KMS-11 (cell line): ENCODE measurements at regions not wholly inside any gene's neighbourhood (a gene's known extent, or its start where the extent isn't known, plus 50 kb on each side); places are given as distances from the start of the nearest gene placed in this dataset.

ENCODE experiments used
- H2AFZ ChIP-seq: fragments of 200-600 bp; sonication (generic); 2 replicates; pipeline ENCODE4 v1.6.1; 2016; ENCODE audit warnings: antibody characterized with exemption, mixed run types, low read depth
- H3K27ac ChIP-seq: fragments of 200-600 bp; sonication (generic); 2 replicates; pipeline ENCODE4 v1.6.1; 2016; ENCODE audit warnings: mild to moderate bottlenecking, mixed run types
- H3K27me3 ChIP-seq: fragments of 200-600 bp; sonication (generic); 2 replicates; pipeline ENCODE4 v1.6.1; 2017; ENCODE audit warnings: mild to moderate bottlenecking, low read depth, mixed run types, moderate library complexity; ENCODE audit not compliant: insufficient read depth
- H3K36me3 ChIP-seq: fragments of 200-600 bp; sonication (generic); 2 replicates; pipeline ENCODE4 v1.6.1; 2017; ENCODE audit warnings: mild to moderate bottlenecking, mixed run types; ENCODE audit not compliant: insufficient read depth
- H3K4me1 ChIP-seq: fragments of 200-600 bp; sonication (generic); 2 replicates; pipeline ENCODE4 v1.6.1; 2016; ENCODE audit warnings: mild to moderate bottlenecking, low read depth, mixed run types; ENCODE audit not compliant: poor library complexity, severe bottlenecking
- H3K4me2 ChIP-seq: fragments of 200-600 bp; sonication (generic); 2 replicates; pipeline ENCODE4 v1.7.0; 2016; ENCODE audit warnings: mild to moderate bottlenecking, mixed run types
- H3K4me3 ChIP-seq: fragments of 200-600 bp; sonication (generic); IDR thresholded peaks from 2 replicates; pipeline ENCODE4 v1.6.1; 2017; ENCODE audit warnings: low read depth, low read length, mixed read lengths; ENCODE audit not compliant: insufficient read depth
- H3K79me2 ChIP-seq: fragments of 200-600 bp; sonication (generic); 2 replicates; pipeline ENCODE4 v1.6.1; 2016; ENCODE audit warnings: low read depth, mixed run types; ENCODE audit not compliant: insufficient read depth
- H3K9ac ChIP-seq: fragments of 200-600 bp; sonication (generic); 2 replicates; pipeline ENCODE4 v1.6.1; 2016; ENCODE audit warnings: mild to moderate bottlenecking, mixed run types
- H4K20me1 ChIP-seq: fragments of 200-600 bp; sonication (generic); 2 replicates; pipeline ENCODE4 v1.6.1; 2016; ENCODE audit warnings: mild to moderate bottlenecking, mixed run types; ENCODE audit not compliant: insufficient read depth
- TF ChIP-seq, protein P1 (sequence below): fragments of 200-600 bp; sonication (generic); conservative IDR thresholded peaks from 2 replicates; pipeline ENCODE4 v1.6.1; 2017; ENCODE audit warnings: low read depth, mild to moderate bottlenecking, antibody characterized with exemption, low read length, moderate library complexity, mixed read lengths

GRCh38 chr11:129636926-129637325 lies 178.7 kb upstream of the TMEM45B start:
- no peaks in the 10 kb centered on the region for H4K20me1 ChIP-seq
- H3K27ac ChIP-seq = no peak overlapping the region
- TF ChIP-seq, protein P1, sequence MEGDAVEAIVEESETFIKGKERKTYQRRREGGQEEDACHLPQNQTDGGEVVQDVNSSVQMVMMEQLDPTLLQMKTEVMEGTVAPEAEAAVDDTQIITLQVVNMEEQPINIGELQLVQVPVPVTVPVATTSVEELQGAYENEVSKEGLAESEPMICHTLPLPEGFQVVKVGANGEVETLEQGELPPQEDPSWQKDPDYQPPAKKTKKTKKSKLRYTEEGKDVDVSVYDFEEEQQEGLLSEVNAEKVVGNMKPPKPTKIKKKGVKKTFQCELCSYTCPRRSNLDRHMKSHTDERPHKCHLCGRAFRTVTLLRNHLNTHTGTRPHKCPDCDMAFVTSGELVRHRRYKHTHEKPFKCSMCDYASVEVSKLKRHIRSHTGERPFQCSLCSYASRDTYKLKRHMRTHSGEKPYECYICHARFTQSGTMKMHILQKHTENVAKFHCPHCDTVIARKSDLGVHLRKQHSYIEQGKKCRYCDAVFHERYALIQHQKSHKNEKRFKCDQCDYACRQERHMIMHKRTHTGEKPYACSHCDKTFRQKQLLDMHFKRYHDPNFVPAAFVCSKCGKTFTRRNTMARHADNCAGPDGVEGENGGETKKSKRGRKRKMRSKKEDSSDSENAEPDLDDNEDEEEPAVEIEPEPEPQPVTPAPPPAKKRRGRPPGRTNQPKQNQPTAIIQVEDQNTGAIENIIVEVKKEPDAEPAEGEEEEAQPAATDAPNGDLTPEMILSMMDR = no peak
- no peak overlapping the region for H3K4me2 ChIP-seq
- H3K79me2 ChIP-seq = no peaks in the 10 kb centered on the region
- no peaks in the 10 kb centered on the region for H3K4me1 ChIP-seq
- H3K9ac ChIP-seq = no peak overlapping the region
- H3K4me3 ChIP-seq = no peak overlapping the region
- no peaks in the 10 kb centered on the region for H3K36me3 ChIP-seq
- H3K27me3 ChIP-seq = no peaks in the 10 kb centered on the region
- H2AFZ ChIP-seq = no peak overlapping the region

DNA sequence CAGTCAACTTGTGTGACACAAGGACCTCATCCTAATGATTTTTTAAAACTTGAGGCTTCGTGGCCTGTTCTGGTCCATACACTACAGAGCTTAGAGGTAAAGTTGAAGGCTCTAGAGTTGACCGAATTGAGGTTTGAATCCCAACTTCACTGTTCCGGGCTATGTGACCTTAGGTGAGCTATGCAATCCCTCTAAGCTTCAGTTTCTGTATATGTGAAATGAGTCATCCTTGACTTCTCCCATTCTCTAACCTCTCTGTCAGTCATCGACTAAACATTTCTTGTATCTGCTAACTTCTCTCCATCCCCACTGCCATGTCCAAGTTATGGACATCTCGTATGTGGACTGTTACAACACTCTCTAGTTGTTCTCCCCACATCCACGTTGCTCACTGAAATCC lies 178.2 kb upstream of the TMEM45B start:
- no peak overlapping the region for H2AFZ ChIP-seq
- no peak overlapping the region for H3K9ac ChIP-seq
- H3K4me3 ChIP-seq = no peak overlapping the region
- TF ChIP-seq, protein P1 = no peak
- H3K36me3 ChIP-seq = no peaks in the 10 kb centered on the region
- H3K4me1 ChIP-seq = no peaks in the 10 kb centered on the region
- H3K27ac ChIP-seq = no peak overlapping the region
- no peaks in the 10 kb centered on the region for H4K20me1 ChIP-seq
- H3K79me2 ChIP-seq = no peaks in the 10 kb centered on the region
- no peak overlapping the region for H3K4me2 ChIP-seq
- no peaks in the 10 kb centered on the region for H3K27me3 ChIP-seq

DNA sequence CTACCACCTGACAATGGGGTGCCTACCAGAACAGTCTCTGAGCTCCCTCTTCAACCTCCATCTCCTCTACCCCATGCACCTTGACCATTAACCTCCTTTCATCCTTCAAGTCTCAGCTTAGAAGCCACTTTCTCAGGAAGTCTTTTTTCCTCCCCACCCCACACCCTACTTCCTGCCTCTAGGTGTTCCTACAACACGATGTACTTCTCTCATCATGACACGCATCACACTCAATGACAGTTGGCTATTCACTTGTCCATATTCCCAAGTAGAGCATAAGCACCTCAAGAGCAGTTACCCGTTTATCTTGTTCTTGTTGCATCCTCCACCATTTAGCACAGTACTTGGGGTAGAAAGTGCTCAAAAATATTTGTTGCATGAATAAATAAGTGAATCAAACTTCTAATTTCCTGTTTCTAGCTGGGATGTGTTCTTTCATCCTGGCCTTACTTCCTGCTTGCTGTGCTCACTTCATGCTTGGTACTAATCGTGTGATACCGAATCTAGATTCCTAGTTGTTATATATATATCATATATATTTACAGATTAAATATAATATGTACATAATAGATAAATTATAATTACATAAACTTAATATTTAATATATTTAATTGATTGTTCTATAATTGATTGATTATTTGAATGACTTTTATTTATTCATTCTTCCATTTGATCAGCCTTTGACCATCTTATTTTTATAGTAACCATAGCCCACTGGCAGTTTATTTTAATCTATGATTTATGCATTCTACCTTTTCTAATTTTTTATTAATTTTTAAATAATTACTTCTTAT lies 177.5 kb upstream of the TMEM45B start:
- TF ChIP-seq, protein P1 = no peak
- Histone ChIP-seq H3K4me1 (no peaks in the 10 kb centered on the region), H3K79me2 (no peaks in the 10 kb centered on the region), H3K9ac (no peak overlapping the region), H4K20me1 (no peaks in the 10 kb centered on the region), H3K27ac (no peak overlapping the region), H3K27me3 (no peaks in the 10 kb centered on the region), H3K4me2 (no peak overlapping the region), H3K36me3 (no peaks in the 10 kb centered on the region), H3K4me3 (no peak overlapping the region), H2AFZ (no peak overlapping the region)

DNA sequence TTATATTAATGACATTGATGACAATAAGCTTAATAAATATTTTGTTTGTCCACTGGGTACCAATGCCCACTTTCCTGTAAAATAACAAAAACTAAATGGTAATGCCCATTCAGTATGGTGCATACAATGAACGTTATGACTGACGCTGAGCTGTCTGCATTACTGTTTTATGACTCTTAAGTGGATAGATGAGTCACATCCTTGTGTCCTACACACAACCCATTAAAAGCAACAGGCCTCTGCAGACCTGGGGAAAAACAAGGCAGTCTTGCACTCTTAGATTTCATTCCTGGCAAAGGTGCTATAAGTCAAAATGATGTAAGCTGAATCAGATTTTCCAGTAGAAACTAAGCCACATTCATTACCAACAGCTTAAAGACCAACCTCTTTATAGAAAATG lies 176.3 kb upstream of the TMEM45B start:
- Histone ChIP-seq H3K79me2 (no peaks in the 10 kb centered on the region), H3K27me3 (no peaks in the 10 kb centered on the region), H2AFZ (no peak overlapping the region), H3K4me1 (no peaks in the 10 kb centered on the region), H3K4me2 (no peak overlapping the region), H3K4me3 (no peak overlapping the region), H3K27ac (no peak overlapping the region), H3K36me3 (no peaks in the 10 kb centered on the region), H4K20me1 (no peaks in the 10 kb centered on the region), H3K9ac (no peak overlapping the region)
- TF ChIP-seq, protein P1 = no peak
